ENCODE measurements at regions not wholly inside any gene's neighbourhood (a gene's known extent, or its start where the extent isn't known, plus 50 kb on each side); places are given as distances from the start of the nearest gene placed in this dataset.
A peak's percentile ranks its signal among the peaks of the same experiment; 100 is the strongest.
"Not testable (repeated sequence)": the region's sequence is repeated elsewhere in the genome, so short reads cannot be mapped to it uniquely, and the experiment has no call there.

DNA sequence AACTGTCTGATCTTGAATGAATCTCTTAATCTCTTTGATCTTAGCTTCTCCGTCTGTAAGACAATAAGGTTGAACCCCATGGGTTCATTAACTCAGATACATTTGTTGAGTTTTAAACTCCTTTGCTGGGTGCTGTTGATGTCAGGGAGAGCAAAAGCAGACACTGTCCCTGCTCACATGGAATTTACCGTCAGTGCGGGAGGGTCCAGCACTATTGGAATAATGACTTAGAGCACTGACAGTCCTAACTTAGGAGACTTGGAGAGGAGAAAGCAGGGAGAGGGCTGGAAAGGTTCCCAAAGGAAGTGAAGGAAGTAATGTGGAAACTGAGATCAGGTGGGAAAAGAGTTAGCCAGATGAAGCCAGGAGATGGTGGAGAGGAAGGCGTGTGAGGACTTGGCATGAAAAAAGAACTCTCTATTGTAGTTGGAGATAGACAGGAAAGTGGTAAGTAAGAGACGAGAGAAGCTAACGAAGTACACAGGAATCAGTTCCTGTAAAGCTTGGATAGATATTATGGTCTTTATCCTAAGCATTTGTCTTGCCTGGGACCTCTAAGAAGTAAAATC lies 141.4 kb upstream of the SERTAD2 start:
- no peak for DNase-seq (ENCODE audit: low read depth in 2 of 2)

DNA sequence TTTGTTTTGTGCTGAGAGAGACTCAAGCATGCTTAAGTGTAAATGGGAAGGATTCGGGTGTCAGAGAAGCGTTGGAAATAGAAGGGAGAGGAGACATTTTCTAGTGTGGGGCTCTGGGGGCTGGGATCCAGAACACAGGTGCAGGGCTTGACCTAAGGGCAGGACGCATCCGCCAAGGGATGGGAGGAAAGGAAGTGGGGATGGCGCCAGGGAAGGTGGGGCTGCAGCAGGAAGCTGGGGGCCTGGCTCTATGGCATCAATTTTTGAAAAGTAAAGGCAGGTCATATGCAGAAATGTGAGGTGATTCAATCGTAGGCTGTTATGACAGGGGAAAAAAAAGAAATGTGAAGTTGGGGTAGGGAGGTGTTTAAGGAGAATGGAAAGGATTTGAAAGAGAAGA lies 143.2 kb upstream of the SERTAD2 start:
- DNase-seq (ENCODE audit: low read depth in 2 of 2), result no peak

DNA sequence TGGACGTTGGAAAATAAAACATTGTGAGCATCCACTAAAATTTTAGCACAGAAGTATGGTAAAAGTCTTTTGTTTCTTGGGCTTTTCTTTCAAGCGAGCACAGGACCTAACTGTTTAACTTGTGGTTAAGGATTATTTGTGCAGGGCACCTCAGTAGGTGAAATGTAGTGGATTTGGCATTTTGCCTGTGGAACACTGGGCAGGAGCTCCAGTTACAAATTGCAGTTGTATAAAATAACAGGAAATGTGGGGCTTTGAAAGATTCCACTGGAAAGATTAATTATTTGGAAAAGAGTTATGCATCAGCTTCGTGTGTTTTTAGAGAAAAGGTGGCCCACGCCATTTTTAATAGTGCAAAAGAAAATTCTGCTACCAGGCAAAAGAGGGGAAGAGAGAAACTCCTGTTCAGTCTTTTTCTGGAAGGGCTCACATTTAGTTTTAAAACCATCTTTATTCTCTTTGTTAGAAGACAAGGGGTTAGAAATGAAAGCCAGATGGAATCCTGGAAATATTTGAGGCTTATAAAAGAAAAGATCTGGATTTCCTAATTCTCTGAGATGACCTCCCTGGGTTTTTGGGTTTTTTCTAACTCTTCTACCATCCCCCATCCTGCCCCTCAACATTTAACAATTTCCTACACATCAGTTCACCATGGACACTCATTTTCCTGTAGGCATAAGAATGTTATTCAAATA lies 144.3 kb upstream of the SERTAD2 start:
- DNase-seq (ENCODE audit: low read depth in 2 of 2), result peak; percentile 43

DNA sequence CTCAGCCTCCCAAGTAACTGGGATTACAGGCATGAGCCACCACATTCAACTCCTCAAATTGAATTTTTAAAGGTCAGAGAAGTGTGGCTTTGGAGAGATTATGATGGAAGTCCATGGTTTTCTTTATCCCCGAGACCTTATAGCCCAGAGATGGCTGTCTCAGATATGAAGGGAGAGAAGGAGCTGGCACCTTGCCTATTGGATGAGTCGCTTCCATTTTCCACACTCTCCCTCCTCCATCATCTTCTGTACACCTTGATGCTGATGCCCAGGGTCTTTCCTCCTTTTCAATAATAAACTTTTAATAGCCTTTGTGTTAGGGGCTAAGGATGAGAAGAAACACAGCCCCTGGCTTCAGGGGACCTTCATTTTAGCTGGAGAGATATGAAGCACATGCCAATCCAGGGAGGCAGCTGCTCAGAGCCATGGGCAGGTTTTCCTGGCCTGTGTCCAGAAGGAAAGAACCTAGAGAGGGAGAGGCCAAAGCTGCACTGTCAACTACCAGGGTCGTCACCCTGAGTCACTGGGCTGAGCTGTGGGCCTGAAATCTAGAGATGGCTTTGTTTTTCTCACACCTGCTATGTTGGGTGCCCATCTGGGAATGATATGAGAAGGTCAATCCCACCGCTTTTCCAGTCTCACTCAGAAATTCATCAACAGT lies 146.0 kb upstream of the SERTAD2 start:
- DNase-seq (ENCODE audit: low read depth in 2 of 2), result no peak

DNA sequence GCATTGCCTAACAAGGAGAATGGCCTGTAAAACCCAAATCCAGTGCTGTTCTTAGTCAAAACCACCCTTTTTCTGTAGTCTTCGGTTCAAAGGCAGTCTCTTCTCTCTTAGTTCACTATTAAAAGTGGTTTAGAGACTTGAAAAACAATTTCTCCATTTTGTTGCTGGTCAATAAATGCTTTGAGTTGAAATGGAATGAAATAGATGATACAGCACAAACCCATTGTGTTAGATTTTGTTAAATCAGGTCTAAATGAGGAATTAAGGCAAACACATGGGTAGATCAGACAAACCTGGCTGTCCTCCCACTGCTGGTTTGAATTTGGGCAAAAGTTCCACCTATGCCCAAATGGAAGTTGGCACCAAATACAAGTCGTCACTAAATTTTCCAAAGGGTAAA lies 150.1 kb upstream of the SERTAD2 start:
- DNase-seq (ENCODE audit: low read depth in 2 of 2), result no peak

DNA sequence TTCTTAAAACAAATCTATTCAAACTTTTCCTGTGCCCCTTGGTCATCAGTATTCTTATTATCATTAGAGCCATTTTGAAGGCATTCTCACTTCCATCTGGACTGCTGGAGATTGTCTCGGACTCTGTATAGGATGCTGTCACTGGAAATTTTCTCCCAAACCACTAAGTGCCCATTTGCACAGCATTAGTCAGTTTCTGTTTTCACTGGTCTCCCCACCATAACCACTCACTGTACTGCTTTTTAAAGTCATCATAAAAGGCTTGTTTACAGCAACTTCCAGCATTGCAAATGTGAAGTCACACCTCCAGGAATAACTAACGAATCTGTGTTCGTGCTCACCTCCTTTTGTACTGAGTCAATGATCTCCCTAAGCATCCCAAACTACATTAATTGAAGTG lies 150.9 kb upstream of the SERTAD2 start:
- no peak for DNase-seq (ENCODE audit: low read depth in 2 of 2)

DNA sequence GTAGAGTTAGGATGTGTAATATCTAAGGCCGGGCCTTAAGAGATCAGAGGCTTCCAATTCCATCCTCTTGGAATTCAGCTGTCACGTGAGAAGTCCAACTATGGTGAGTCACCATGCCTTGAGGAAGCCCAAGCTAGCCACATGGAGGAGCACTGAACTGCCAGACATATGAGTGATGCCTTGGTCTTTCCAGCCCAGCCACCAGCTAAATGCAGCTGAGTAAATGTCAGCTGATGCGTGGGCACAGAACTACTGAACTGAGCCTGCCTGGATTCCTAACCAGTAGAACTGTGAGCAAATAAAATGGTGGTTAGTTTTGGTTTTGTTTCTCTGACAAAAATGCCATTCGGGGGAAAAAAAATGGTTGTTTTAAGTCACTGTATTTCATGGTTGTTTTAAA lies 153.7 kb upstream of the SERTAD2 start:
- DNase-seq (ENCODE audit: low read depth in 2 of 2), result peak; percentile 95 to 96

DNA sequence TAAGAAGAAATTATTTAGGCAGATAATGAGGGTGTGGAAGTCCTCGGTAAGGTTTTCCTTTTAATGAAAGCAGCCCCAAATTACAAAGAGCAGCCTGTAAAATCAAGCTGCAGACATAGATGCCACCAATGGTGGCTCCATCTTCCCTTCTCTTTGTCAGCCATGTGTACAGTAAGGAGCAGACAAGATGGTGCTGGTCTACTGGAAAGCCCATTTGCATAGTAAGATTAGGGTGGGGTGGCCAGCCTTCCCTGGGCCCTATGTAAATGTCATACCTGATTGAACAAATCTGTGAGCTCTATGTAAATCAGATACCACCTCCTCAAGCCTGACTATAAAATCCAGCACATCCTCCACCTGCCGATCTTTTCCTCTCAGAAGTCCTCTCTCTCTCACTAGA lies 154.4 kb upstream of the SERTAD2 start:
- DNase-seq (ENCODE audit: low read depth in 2 of 2), result no peak

DNA sequence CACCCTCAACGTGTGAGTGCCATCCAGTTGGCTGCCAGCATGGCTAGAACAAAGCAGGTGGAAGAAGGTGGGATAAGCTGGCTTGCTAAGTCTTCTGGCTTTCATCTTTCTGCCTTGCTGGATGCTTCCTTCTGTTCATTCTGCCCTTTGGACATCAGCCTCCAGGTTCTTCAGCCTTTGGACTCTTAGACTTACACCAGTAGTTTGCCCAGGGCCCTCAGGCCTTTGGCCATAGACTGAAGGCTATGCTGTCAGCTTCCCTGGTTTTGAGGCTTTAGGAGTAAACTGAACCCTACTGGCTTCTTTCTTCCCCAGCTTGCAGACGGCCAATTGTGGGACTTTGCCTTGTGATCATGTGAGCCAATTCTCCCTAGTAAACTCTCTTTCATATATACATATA lies 155.0 kb upstream of the SERTAD2 start:
- no peak for DNase-seq (ENCODE audit: low read depth in 2 of 2)

DNA sequence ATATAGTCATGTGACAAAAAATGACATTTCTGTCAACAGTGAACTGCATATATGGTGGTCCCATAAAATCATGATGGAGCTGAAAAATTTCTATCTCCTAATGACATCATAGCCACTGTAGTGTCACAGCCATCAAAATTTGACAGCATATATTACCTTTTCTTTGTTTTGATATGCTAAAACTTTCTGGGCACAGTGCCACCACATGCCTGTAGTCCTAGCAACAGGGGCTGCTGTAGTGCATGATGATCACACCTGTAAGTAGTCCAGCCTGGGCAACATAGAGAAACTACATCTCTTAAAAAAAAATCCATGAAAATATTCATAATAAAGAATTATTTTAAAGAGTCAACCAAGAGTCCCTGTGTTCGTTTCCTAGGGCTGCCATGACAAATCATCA lies 155.5 kb upstream of the SERTAD2 start:
- no peak for DNase-seq (ENCODE audit: low read depth in 2 of 2)

DNA sequence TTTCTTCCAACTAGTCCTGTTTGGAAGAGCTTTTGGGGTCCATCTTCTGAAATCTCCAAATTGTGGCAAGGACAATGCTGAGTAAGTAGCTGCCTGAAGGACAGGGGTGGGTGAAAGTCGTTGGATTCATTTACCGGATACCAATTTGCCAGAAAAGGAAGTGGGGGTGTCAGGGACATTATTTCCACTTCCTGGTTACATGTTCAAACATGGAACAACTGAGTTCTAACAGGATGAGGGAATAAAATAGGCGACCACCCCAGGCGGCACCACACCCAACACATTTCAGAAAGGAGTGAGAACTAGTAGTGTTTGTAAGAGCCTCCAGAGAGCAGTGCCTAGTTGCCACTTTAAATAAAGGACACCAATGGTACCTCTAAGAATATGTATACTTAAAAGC lies 158.6 kb upstream of the SERTAD2 start:
- no peak for DNase-seq (ENCODE audit: low read depth in 2 of 2)

DNA sequence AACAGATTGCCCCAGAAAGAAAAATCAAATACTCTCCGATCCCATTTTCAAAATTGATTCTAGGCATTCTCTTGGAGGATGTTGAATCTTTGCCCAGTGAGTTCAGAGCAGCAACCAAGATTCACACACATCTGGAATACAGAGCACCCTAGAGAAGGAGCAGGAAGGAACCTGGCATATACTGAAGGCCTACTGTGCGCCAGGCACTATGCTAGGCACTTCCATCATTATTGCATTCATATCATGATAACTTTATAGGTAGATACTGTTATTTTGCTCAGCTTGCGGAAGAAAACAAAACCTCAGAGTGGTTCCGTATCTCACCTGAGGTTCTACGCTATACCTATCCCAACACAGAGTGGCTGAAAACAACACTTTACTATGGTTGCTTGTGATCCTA lies 160.3 kb upstream of the SERTAD2 start:
- no peak for DNase-seq (ENCODE audit: low read depth in 2 of 2)

DNA sequence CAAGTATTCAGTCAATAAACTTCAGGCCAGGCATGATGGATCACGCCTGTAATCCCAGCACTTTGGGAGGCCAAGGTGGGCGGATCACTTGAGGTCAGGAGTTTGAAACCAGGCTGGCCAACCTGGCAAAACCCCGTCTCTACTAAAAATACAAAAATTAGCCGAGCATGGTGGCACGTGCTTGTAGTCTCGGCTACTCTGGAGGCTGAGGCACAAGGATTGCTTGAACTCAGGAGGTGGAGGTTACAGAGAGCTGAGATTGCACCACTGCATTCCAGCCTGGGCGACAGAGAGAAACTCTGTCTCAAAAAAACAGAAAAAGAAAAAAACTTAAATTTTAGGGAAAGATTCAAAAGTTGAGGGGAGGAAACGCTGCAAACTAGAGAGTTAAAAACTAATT lies 162.8 kb upstream of the SERTAD2 start:
- not testable (repeated sequence) for DNase-seq (ENCODE audit: low read depth in 2 of 2)

DNA sequence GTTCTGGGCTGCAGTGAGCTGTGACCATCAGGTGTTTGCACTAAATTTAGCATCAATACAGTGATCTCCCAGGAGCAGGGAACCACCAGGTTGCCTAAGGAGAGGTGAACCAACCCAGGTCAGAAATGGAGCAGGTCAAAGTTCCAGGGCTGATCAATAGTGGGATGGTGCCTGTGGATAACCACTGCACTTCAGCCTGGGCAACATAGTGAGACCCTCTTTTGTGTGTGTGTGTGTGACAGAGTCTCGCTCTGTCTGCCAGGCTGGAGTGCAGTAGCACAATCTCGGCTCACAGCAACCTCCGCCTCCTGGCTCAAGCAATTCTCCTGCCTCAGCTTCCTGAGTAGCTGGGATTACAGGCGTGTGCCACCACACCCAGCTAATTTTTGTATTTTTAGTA lies 163.7 kb upstream of the SERTAD2 start:
- no peak for DNase-seq (ENCODE audit: low read depth in 2 of 2)

DNA sequence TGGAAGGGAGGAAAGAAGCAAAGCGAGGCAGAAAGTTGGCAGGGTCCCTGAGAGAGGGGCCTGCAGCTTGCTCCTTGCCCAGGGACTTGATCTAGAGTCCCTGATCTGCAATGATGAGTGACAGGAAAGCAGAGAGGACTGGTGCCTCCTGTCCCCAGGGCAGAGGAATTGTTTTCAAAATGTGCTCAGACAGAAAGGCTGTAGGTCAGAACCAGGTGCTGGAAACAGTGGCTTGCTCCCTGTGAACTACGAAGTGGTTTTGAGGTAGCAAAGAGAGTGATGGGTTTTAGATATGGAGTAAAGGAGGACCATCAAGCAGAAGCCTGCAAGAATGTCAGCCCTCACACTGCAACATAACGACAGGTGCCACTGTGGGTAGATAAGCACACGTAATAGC lies 164.9 kb upstream of the SERTAD2 start:
- DNase-seq (ENCODE audit: low read depth in 2 of 2), result no peak

DNA sequence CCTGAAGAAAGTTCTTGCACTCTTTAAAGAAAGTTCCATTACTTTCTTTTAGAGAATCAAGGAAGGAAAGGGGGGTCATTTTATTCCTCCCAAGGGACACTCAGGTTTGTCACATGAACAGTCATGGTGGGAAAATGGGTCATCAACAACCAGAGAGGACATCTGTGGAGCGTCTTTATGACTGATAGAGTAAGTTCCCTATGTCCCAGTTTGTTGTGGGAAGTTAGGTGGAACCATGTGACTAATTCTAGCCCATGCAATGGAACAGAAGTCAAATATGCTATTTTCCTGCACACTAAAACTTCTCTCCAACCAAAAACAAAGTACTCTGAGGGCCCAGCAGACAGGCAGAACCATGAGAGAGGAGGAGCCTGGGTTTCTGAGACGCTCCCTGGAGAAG lies 165.6 kb upstream of the SERTAD2 start:
- no peak for DNase-seq (ENCODE audit: low read depth in 2 of 2)

DNA sequence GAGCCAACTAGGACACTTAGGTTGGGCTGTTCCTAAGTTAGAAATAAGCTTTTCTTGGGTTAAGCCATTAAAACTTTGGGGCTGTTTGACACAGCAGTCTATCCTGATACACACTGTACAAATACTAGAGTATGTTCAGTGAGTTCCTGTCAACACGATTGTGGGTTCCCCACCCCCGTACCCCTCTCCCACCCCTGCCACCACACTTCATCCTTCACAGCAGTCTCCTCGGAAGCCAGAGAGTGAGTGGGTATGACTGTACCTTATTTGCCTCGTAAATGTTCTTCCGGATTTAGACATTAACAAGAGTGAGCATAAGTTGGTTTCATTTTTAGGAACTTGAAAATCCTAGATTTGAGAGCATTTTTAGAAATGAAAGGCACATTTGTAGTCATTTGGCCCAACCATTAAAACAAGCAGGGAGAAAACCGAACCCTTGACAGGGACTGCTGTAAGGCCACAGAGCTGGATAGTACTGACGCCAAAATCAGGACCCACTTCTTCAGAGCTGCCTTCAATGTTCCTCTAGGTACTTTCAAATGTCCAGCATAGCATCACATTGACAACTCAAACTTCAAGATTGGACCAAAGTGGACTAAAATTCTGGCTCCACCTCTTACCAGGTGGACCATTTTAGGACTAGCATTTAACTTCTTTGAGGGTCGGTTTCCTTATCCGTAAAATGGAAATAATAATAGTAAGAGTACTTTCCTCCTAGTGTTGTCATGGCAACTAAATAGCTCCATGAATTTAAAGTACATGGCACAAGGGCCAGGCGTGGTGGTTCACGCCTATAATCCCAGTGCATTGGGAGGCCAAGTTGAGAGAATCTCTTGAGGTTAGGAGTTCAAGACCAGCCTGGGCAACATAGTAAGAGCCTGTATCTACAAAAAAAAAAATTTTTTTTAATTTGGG lies 166.3 kb upstream of the SERTAD2 start:
- no peak for DNase-seq (ENCODE audit: low read depth in 2 of 2)

DNA sequence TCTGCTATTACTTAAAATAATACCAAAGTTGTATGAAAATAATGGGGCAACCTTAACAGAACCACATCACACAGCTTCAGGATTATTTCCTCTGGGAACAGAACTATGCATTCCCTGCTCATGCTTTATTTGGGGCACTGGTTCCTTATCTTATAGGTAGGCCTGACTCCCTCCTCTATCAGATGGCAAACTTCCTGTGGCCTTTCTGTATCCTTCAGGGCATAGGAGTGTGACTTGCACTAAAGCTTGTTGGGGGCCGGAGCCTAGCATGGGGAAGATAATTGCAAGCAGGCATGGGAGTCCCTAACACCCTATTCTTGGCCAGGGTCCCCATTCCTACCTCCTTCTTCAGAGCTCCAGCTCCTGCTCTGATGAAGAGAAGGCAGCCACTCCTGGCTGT lies 167.2 kb upstream of the SERTAD2 start:
- DNase-seq (ENCODE audit: low read depth in 2 of 2), result no peak

DNA sequence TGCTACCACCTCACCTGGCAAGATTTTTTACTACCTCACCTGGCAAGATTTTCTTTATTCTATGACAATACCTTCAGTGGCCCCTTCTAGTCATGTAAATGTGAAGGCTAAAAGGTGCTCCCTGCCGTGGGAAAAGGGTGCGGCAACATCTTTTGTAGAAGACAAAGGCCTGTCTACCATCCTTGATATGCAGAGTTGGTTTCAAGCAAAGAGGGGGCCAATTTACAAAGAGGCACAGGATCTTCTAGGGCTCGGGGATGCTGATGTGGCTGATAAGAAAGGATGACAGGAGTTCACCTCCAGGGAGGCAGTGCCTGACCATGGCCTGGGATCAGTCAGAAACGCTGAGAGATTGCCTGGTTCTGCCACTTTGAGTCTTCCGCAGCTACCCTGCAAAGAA lies 165.4 kb upstream of the SLC1A4 start:
- DNase-seq (ENCODE audit: low read depth in 2 of 2), result no peak

DNA sequence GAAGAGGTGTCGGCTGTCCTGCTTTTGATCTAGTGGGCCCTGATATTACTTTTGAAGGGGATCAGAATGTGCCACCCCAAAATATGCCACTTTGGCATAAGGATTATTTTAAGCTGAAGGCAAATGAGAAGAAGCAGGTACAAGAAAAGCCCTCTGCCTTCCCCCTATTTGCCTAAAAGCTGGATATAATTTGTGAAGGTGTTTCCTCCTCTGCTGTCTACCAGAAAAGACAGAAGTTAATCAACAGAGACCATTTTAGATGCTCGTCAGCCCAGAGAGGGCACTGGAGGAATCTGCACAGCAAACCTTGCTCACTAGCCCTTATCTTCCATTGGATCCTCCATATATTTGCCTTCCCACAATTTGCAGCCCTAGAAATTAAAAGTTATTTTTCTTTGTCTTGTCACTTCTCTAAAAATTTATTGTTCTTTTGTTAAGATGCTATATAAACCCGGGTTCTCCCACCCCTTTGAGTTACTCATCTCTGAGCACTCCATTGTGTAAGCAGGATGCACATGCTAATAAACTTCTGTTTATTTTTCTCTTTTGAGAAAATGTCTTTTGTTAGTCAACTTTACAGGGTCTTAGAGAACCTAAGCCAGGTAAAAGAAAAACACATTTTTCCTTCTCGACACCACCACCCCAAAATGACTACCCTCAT lies 163.2 kb upstream of the SLC1A4 start:
- DNase-seq (ENCODE audit: low read depth in 2 of 2), result no peak

DNA sequence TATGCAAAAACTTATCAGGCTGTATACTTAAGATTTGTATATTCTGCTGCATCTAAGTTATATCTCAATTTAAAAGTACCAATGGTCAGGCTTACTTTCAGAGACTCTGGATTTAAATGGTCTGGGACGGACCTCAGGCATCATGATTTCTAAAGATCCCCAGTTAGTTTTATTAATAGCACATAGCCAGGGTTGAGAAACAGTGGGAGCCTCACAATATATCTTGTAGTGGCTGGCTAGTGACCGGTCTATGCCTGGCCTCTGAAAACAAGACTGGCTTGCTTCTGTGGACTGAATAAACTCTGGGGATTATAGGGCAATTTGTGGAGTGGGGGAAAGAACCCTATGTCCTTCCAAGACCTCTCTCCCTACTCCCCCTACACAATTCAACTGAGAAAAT lies 162.5 kb upstream of the SLC1A4 start:
- DNase-seq (ENCODE audit: low read depth in 2 of 2), result no peak

DNA sequence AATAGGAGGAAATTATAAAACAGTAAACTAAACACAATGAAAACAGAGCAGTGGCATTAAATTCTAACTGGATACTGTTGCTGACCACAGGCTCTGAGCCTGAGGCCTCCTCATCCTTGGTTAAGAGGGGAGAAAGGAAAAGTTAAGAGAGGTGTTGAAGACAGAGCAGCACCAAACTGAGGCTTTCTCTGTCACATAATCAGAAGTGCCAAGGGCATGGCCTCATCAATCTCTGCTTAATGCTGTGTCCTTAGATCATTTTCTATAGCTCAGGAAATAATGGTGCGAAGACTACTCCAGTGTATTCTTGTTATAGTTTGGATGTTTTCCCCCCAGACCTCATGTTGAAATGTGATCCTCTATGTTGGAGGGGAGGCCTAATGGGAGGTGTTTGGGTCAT lies 160.9 kb upstream of the SLC1A4 start:
- DNase-seq (ENCODE audit: low read depth in 2 of 2), result no peak
